ENCODE measurements at regions not wholly inside any gene's neighbourhood (a gene's known extent, or its start where the extent isn't known, plus 50 kb on each side); places are given as distances from the start of the nearest gene placed in this dataset.
"Not testable (repeated sequence)": the region's sequence is repeated elsewhere in the genome, so short reads cannot be mapped to it uniquely, and the experiment has no call there.

DNA sequence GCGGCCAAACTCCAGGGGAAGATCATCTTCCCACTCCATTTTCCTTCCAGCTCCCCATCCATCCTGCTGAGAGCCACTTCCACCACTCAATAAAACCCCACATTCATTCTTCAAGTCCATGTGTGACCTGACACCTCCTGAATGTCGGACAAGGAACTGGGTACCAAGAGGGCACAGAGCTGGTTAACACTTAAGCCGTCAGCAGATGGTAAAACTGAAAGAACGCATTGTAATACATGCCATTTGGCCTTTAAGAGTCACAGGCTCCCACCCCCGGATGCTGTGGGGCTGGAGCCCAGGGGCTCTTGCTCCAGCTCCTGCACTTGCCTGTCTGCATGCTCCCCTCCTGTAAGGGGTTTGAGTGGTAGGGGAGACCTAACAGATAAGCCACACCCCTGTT is 753.9 kb downstream of the COL12A1 start:
- no peaks in the 10 kb centered on the region for H3K27me3 ChIP-seq (ENCODE audit: insufficient read depth, insufficient read length)
- no peak for DNase-seq (ENCODE audit: low read depth, low spot score)
- TF ChIP-seq YY1 (IDR thresholded peaks at IDR 0.05; ENCODE audit: insufficient read depth, insufficient read length) (no peak), ZNF274 (IDR thresholded peaks at IDR 0.05; ENCODE audit: low read depth, low read length) (no peak), SUZ12 (IDR thresholded peaks at IDR 0.05; ENCODE audit: extremely low read depth, insufficient read depth, insufficient read length) (no peak)

DNA sequence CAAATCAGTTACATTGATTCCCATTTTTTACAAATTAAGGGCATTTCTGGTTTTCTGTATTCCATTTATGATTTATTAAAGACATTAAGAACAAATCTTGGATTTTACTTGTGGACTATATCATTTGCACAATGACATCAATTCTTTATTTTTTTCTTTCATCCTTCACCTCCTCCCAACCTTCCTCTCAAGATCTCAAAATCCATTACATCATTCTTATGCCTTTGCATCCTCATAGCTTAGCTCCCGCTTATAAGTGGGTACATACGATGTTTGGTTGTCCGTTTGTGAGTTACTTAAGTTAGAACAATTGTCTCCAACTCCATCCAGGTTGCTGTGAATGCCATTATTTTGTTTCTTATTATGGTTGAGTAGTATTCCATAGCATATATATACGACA is 752.8 kb downstream of the CD109 start:
- no peaks in the 10 kb centered on the region for H3K9me3 ChIP-seq (ENCODE audit: insufficient read depth, low read length)
- DNase-seq (ENCODE audit: low read depth, low spot score), result no peak
- TF ChIP-seq ZNF274 (IDR thresholded peaks at IDR 0.05; ENCODE audit: low read depth, low read length), result no peak
- TF ChIP-seq SUZ12 (IDR thresholded peaks at IDR 0.05; ENCODE audit: extremely low read depth, insufficient read depth, insufficient read length), result no peak
- no peak for TF ChIP-seq YY1 (IDR thresholded peaks at IDR 0.05; ENCODE audit: insufficient read depth, insufficient read length)
- H3K4me3 ChIP-seq (ENCODE audit: insufficient read length, low read depth), result no peak overlapping the region
- no peaks in the 10 kb centered on the region for H3K27me3 ChIP-seq (ENCODE audit: insufficient read depth, insufficient read length)
- H3K9ac ChIP-seq (ENCODE audit: insufficient read length, low read depth), result no peak overlapping the region
- H3K36me3 ChIP-seq (ENCODE audit: insufficient read depth, insufficient read length, low read length), result no peaks in the 10 kb centered on the region
- H3K4me1 ChIP-seq (ENCODE audit: insufficient read depth, insufficient read length), result no peaks in the 10 kb centered on the region

More for the DNA sequence above, 753.9 kb downstream of the COL12A1 start:
- Histone ChIP-seq H3K9ac (ENCODE audit: insufficient read length, low read depth) (no peak overlapping the region), H3K4me1 (ENCODE audit: insufficient read depth, insufficient read length) (no peaks in the 10 kb centered on the region), H3K36me3 (ENCODE audit: insufficient read depth, insufficient read length, low read length) (no peaks in the 10 kb centered on the region), H3K4me3 (ENCODE audit: insufficient read length, low read depth) (no peak overlapping the region), H3K9me3 (ENCODE audit: insufficient read depth, low read length) (no peaks in the 10 kb centered on the region)

DNA sequence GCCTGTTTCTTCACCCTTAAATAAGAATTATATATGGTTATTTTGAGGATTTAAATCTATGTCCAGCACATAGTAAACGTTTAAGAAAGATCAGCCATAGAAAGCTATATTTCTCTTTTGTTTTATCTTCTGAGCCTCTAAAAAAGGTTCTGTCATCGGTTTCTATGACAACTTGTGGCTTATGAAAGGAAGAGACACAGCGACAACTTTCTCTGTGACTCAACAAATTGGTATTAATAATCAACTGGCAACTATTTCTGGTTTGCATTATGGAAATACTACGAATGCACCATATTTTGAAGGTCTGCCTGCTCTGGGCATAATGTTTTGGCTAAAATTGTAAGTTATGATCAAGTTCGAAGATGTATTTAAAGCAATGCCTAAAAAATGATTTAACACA is 751.0 kb downstream of the CD109 start:
- TF ChIP-seq ZNF274 (IDR thresholded peaks at IDR 0.05; ENCODE audit: low read depth, low read length) (no peak), YY1 (IDR thresholded peaks at IDR 0.05; ENCODE audit: insufficient read depth, insufficient read length) (no peak), SUZ12 (IDR thresholded peaks at IDR 0.05; ENCODE audit: extremely low read depth, insufficient read depth, insufficient read length) (no peak)
- Histone ChIP-seq H3K4me1 (ENCODE audit: insufficient read depth, insufficient read length) (no peaks in the 10 kb centered on the region), H3K9me3 (ENCODE audit: insufficient read depth, low read length) (no peaks in the 10 kb centered on the region), H3K4me3 (ENCODE audit: insufficient read length, low read depth) (no peak overlapping the region), H3K36me3 (ENCODE audit: insufficient read depth, insufficient read length, low read length) (no peaks in the 10 kb centered on the region), H3K27me3 (ENCODE audit: insufficient read depth, insufficient read length) (no peaks in the 10 kb centered on the region), H3K9ac (ENCODE audit: insufficient read length, low read depth) (no peak overlapping the region)
- DNase-seq (ENCODE audit: low read depth, low spot score), result no peak

DNA sequence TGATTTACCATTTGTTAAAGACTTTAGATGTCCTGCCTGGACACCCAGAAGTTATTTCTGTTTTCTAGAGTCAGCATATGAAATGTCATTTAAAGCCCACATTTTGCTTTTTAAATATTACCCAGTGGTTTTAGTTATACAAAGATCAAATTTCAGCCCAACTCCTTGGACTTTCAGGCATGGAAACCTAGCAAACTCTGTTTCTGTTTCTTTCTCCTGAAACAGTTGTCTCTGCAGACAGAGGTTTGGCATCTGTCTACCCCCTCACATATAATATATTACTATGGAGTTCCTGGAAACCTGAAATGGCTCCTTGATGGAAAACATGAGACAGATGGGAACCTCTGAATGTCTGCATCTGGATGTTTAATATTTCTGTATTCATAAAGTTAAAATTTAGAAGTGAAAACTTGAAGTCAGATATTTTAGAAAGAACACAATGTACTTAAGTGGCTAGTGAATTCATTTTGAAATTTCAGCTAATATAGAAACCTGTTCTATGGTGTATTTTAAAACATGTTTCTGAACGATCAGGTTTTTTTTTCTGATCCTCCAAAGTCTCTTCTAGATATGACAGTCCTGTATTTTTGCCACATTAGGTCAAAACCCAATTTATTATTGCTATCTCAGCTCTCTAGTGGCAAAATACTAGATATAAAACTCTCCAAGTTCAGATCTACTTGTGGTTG is 743.3 kb downstream of the CD109 start:
- Histone ChIP-seq H3K9ac (ENCODE audit: insufficient read length, low read depth) (no peak overlapping the region), H3K4me3 (ENCODE audit: insufficient read length, low read depth) (no peak overlapping the region), H3K9me3 (ENCODE audit: insufficient read depth, low read length) (no peaks in the 10 kb centered on the region), H3K27me3 (ENCODE audit: insufficient read depth, insufficient read length) (no peaks in the 10 kb centered on the region), H3K36me3 (ENCODE audit: insufficient read depth, insufficient read length, low read length) (no peaks in the 10 kb centered on the region), H3K4me1 (ENCODE audit: insufficient read depth, insufficient read length) (no peaks in the 10 kb centered on the region)
- no peak for DNase-seq (ENCODE audit: low read depth, low spot score)
- no peak for TF ChIP-seq SUZ12 (IDR thresholded peaks at IDR 0.05; ENCODE audit: extremely low read depth, insufficient read depth, insufficient read length)
- TF ChIP-seq ZNF274 (IDR thresholded peaks at IDR 0.05; ENCODE audit: low read depth, low read length), result no peak
- TF ChIP-seq YY1 (IDR thresholded peaks at IDR 0.05; ENCODE audit: insufficient read depth, insufficient read length), result no peak

DNA sequence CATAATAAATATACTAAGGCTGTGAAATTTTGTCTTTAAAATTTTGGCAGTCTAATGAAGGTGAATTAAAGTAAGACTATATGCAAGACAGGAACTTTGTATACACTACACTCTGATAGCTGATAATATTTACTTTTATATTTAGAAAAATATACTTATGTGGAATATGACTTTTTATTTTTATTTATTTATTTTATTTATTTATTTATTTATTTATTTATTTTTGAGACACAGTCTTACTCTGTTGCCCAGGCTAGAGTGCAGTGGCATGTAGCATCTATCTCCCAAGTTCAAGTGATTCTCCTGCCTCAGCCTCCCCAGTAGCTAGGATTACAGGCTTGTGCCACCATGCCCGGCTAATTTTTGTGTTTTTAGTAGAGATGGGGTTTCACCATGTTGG is 742.4 kb downstream of the CD109 start:
- H3K27me3 ChIP-seq (ENCODE audit: insufficient read depth, insufficient read length); H3K9ac ChIP-seq (ENCODE audit: insufficient read length, low read depth); H3K36me3 ChIP-seq (ENCODE audit: insufficient read depth, insufficient read length, low read length); H3K4me1 ChIP-seq (ENCODE audit: insufficient read depth, insufficient read length); H3K9me3 ChIP-seq (ENCODE audit: insufficient read depth, low read length); DNase-seq (ENCODE audit: low read depth, low spot score); H3K4me3 ChIP-seq (ENCODE audit: insufficient read length, low read depth): not testable (repeated sequence)

GRCh38 chr6:74434171-74434570 is 738.2 kb downstream of the CD109 start:
- Histone ChIP-seq H3K4me3 (ENCODE audit: insufficient read length, low read depth) (no peak overlapping the region), H3K27me3 (ENCODE audit: insufficient read depth, insufficient read length) (no peaks in the 10 kb centered on the region), H3K4me1 (ENCODE audit: insufficient read depth, insufficient read length) (no peaks in the 10 kb centered on the region), H3K9me3 (ENCODE audit: insufficient read depth, low read length) (no peaks in the 10 kb centered on the region), H3K9ac (ENCODE audit: insufficient read length, low read depth) (no peak overlapping the region), H3K36me3 (ENCODE audit: insufficient read depth, insufficient read length, low read length) (no peaks in the 10 kb centered on the region)
- TF ChIP-seq YY1 (IDR thresholded peaks at IDR 0.05; ENCODE audit: insufficient read depth, insufficient read length) (no peak), ZNF274 (IDR thresholded peaks at IDR 0.05; ENCODE audit: low read depth, low read length) (no peak), SUZ12 (IDR thresholded peaks at IDR 0.05; ENCODE audit: extremely low read depth, insufficient read depth, insufficient read length) (no peak)
- no peak for DNase-seq (ENCODE audit: low read depth, low spot score)

- H3K4me1 ChIP-seq (ENCODE audit: insufficient read depth, insufficient read length), result no peaks in the 10 kb centered on the region
- H3K4me3 ChIP-seq (ENCODE audit: insufficient read length, low read depth), result no peak overlapping the region
- no peaks in the 10 kb centered on the region for H3K36me3 ChIP-seq (ENCODE audit: insufficient read depth, insufficient read length, low read length)
- DNase-seq (ENCODE audit: low read depth, low spot score), result no peak
- TF ChIP-seq ZNF274 (IDR thresholded peaks at IDR 0.05; ENCODE audit: low read depth, low read length), result no peak
- no peak for TF ChIP-seq YY1 (IDR thresholded peaks at IDR 0.05; ENCODE audit: insufficient read depth, insufficient read length)
- TF ChIP-seq SUZ12 (IDR thresholded peaks at IDR 0.05; ENCODE audit: extremely low read depth, insufficient read depth, insufficient read length), result no peak
- H3K9me3 ChIP-seq (ENCODE audit: insufficient read depth, low read length), result no peaks in the 10 kb centered on the region
- H3K27me3 ChIP-seq (ENCODE audit: insufficient read depth, insufficient read length), result no peaks in the 10 kb centered on the region
- no peak overlapping the region for H3K9ac ChIP-seq (ENCODE audit: insufficient read length, low read depth)
Measured at GRCh38 chr6:74431873-74432580, 736.0 kb downstream of the CD109 start.

Data from NT2/D1 (cell line).